H9 (cell line): ENCODE measurements at regions not wholly inside any gene's neighbourhood (a gene's known extent, or its start where the extent isn't known, plus 50 kb on each side); places are given as distances from the start of the nearest gene placed in this dataset.

Experiments
- DNase-seq: peaks from one replicate; pipeline ENCODE4 v3.0.0-alpha.2; 2017
- H2AFZ ChIP-seq: one replicate; pipeline ENCODE4 v1.6.1; 2013; ENCODE audit warnings: mild to moderate bottlenecking, low read length, control low read depth, moderate library complexity
- H2AK5ac ChIP-seq: 2 replicates; pipeline ENCODE4 v1.6.1; 2013; ENCODE audit warnings: low read length, control low read depth, mixed read lengths; ENCODE audit not compliant: insufficient read length
- H2BK120ac ChIP-seq: one replicate; pipeline ENCODE4 v1.6.1; 2013; ENCODE audit warnings: low read depth, mild to moderate bottlenecking, low read length, control low read depth, inconsistent platforms; ENCODE audit not compliant: poor library complexity, severe bottlenecking
- H2BK12ac ChIP-seq: 2 replicates; pipeline ENCODE4 v1.6.1; 2013; ENCODE audit warnings: low read length, control low read depth, mixed read lengths, low read depth; ENCODE audit not compliant: insufficient read length
- H2BK15ac ChIP-seq: 2 replicates; pipeline ENCODE4 v1.6.1; 2013; ENCODE audit warnings: low read depth, low read length, control low read depth
- H2BK20ac ChIP-seq: one replicate; pipeline ENCODE4 v1.6.1; 2013; ENCODE audit warnings: low read depth, mild to moderate bottlenecking, low read length, control low read depth, inconsistent platforms; ENCODE audit not compliant: poor library complexity, severe bottlenecking
- H2BK5ac ChIP-seq: 2 replicates; pipeline ENCODE4 v1.6.1; 2013; ENCODE audit warnings: low read length, control low read depth, mixed read lengths; ENCODE audit not compliant: insufficient read length
- H3K14ac ChIP-seq: 2 replicates; pipeline ENCODE4 v1.6.1; 2013; ENCODE audit warnings: low read length, control low read depth; ENCODE audit not compliant: insufficient read depth
- H3K18ac ChIP-seq: 2 replicates; pipeline ENCODE4 v1.6.1; 2013; ENCODE audit warnings: low read depth, mild to moderate bottlenecking, mixed read lengths, low read length, control low read depth; ENCODE audit not compliant: insufficient read length
- H3K23ac ChIP-seq: 2 replicates; pipeline ENCODE4 v1.6.1; 2013; ENCODE audit warnings: low read length, control low read depth, mixed read lengths, low read depth; ENCODE audit not compliant: insufficient read length
- H3K23me2 ChIP-seq: 2 replicates; pipeline ENCODE4 v1.6.1; 2013; ENCODE audit warnings: low read depth, mild to moderate bottlenecking, mixed read lengths, low read length, control low read depth; ENCODE audit not compliant: insufficient read length, poor library complexity, severe bottlenecking
- H3K27ac ChIP-seq: 2 replicates; pipeline ENCODE4 v1.5.1; 2013; ENCODE audit warnings: low read length, control low read depth, mixed read lengths, low read depth; ENCODE audit not compliant: insufficient read length
- H3K27me3 ChIP-seq: 2 replicates; pipeline ENCODE4 v1.6.1; 2013; ENCODE audit warnings: low read length, control low read depth, inconsistent platforms; ENCODE audit not compliant: insufficient read depth
- H3K4ac ChIP-seq: 2 replicates; pipeline ENCODE4 v1.6.1; 2013; ENCODE audit warnings: low read depth, mild to moderate bottlenecking, control low read depth, inconsistent platforms, low read length, moderate library complexity
- H3K4me1 ChIP-seq: 2 replicates; pipeline ENCODE4 v1.6.1; 2013; ENCODE audit warnings: low read length, control low read depth, inconsistent platforms; ENCODE audit not compliant: insufficient read depth
- H3K4me2 ChIP-seq: 2 replicates; pipeline ENCODE4 v1.6.1; 2013; ENCODE audit warnings: low read length, control low read depth, mixed read lengths; ENCODE audit not compliant: insufficient read length, insufficient read depth
- H3K56ac ChIP-seq: 2 replicates; pipeline ENCODE4 v1.6.1; 2013; ENCODE audit warnings: low read depth, mild to moderate bottlenecking, mixed read lengths, low read length, control low read depth; ENCODE audit not compliant: insufficient read length
- H3K79me1 ChIP-seq: 2 replicates; pipeline ENCODE4 v1.6.1; 2013; ENCODE audit warnings: low read depth, mild to moderate bottlenecking, moderate library complexity, low read length, control low read depth, inconsistent platforms; ENCODE audit not compliant: insufficient read depth, poor library complexity, severe bottlenecking
- H3K79me2 ChIP-seq: 2 replicates; pipeline ENCODE4 v1.6.1; 2013; ENCODE audit warnings: low read length, control low read depth, inconsistent platforms; ENCODE audit not compliant: insufficient read depth
- H3K9ac ChIP-seq: 2 replicates; pipeline ENCODE4 v1.6.1; 2013; ENCODE audit warnings: low read length, control low read depth, mixed read lengths; ENCODE audit not compliant: insufficient read length; ENCODE audit errors: extremely low read depth
- H3K9me3 ChIP-seq: one replicate; pipeline ENCODE4 v1.6.1; 2013; ENCODE audit warnings: low read depth, low read length, inconsistent platforms; ENCODE audit not compliant: control insufficient read depth
- H3T11ph ChIP-seq: one replicate; pipeline ENCODE4 v1.6.1; 2013; ENCODE audit warnings: mild to moderate bottlenecking, low read length, control low read depth, inconsistent platforms
- H4K20me1 ChIP-seq: one replicate; pipeline ENCODE4 v1.6.1; 2013; ENCODE audit not compliant: control insufficient read depth, insufficient read length, insufficient read depth
- H4K5ac ChIP-seq: 2 replicates; pipeline ENCODE4 v1.6.1; 2013; ENCODE audit warnings: low read depth, mild to moderate bottlenecking, mixed read lengths, low read length, control low read depth; ENCODE audit not compliant: insufficient read length
- H4K8ac ChIP-seq: replicated peaks from 2 replicates; pipeline ENCODE4 v1.6.1; 2013; ENCODE audit warnings: low read length, control low read depth, mixed read lengths, low read depth; ENCODE audit not compliant: insufficient read length
- H4K91ac ChIP-seq: 2 replicates; pipeline ENCODE4 v1.6.1; 2013; ENCODE audit warnings: low read depth, mild to moderate bottlenecking, moderate library complexity, mixed read lengths, low read length, control low read depth; ENCODE audit not compliant: insufficient read length
- H3K27ac Mint-ChIP-seq, 3 experiments: 2 replicates in 2 of 3; 3 replicates in 1 of 3; pipeline ENCODE4 v1.8.0; 2020 to 2021; ENCODE audit warnings: mixed read lengths in 3 of 3, mild to moderate bottlenecking in 1 of 3, moderate library complexity in 1 of 3
- H3K27me3 Mint-ChIP-seq: 2 replicates; pipeline ENCODE4 v1.8.0; 2021; ENCODE audit warnings: low read depth, mild to moderate bottlenecking, moderate library complexity, mixed read lengths
- H3K36me3 Mint-ChIP-seq, 3 experiments: 2 replicates in 2 of 3; 3 replicates in 1 of 3; pipeline ENCODE4 v1.8.0; 2020 to 2021; ENCODE audit warnings: low read depth in 3 of 3, mixed read lengths in 3 of 3; ENCODE audit not compliant: insufficient read depth in 1 of 3
- H3K4me1 Mint-ChIP-seq, 2 experiments: 2 replicates each; pipeline ENCODE4 v1.8.0; 2020; ENCODE audit warnings: mixed read lengths in 2 of 2
- H3K4me3 Mint-ChIP-seq, 2 experiments: 2 replicates in 1 of 2; 3 replicates in 1 of 2; pipeline ENCODE4 v1.8.0; 2020 to 2021; ENCODE audit warnings: mild to moderate bottlenecking in 2 of 2, mixed read lengths in 2 of 2, moderate library complexity in 1 of 2
- H3K9me3 Mint-ChIP-seq, 2 experiments: 2 replicates in 1 of 2; 3 replicates in 1 of 2; pipeline ENCODE4 v1.8.0; 2020; ENCODE audit warnings: mild to moderate bottlenecking in 2 of 2, mixed read lengths in 2 of 2, moderate library complexity in 1 of 2
- WGBS: extraction: QIAGEN DNeasy Blood & Tissue Kit; methylation state at CpG from one replicate; pipeline ENCODE4 v1.1.7; 2013; ENCODE audit warnings: missing lambda C conversion rate, low lambda C conversion rate, mixed read lengths; ENCODE audit not compliant: insufficient read length; ENCODE audit errors: extremely low coverage; 5-methylcytosine and 5-hydroxymethylcytosine counted together
- TF ChIP-seq, protein P1 (sequence below): fragments of 200-600 bp; sonication (generic); conservative IDR thresholded peaks from 3 replicates; pipeline ENCODE4 v1.8.0; 2021; ENCODE audit warnings: antibody characterized with exemption, mild to moderate bottlenecking

DNA sequence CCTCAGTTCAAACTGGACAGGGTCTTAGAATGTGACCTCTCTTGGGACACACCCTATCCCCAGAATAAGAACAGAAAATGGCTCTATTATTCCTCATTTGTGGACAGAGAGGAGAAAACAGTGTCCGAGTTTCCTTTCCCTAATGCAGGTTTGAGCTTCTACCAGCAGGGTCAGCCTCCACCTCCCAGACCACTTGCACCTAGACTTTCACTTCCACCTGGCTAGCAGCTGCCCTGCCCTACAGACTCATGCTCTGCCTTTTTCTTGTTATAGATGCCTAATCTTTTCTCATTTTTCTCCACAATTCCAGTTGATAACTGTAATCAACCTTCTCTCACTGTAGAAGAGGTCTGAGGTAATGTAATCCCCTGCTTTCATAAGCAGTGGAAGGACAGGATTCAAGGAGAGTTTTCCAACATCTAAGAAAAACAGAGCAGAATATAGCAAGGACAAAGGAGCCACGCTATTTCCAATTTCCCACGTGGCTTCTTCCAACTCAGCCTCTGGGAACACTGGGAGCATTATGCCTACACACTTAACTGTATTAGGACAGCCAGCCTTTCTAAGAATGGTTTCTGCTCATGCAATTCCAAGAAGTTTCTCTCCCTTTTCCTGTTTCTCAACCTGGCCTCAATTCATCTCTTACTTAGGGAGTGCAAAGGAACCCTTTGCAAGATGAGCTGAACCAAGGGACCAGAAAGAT, 239.8 kb downstream of the BCL11A start:
- no peak overlapping the region for H4K5ac ChIP-seq
- Mint-ChIP-seq H3K9me3 (no peaks in the 10 kb centered on the region), H3K4me3 (no peak overlapping the region), H3K4me1 (peaks cover 20 to 31% of the 10 kb centered on the region in 2 experiments), H3K27ac (no peak overlapping the region), H3K36me3 (no peaks in the 10 kb centered on the region), H3K27me3 (peaks cover 7% of the 10 kb centered on the region)
- H2BK5ac ChIP-seq, result no peak overlapping the region
- no peak overlapping the region for H2BK120ac ChIP-seq
- H3K79me1 ChIP-seq, result no peaks in the 10 kb centered on the region
- no peak overlapping the region for H3K56ac ChIP-seq
- H3K23me2 ChIP-seq, result no peaks in the 10 kb centered on the region
- H3K23ac ChIP-seq, result no peak overlapping the region
- no peak overlapping the region for H3T11ph ChIP-seq
- no peak overlapping the region for H4K91ac ChIP-seq
- no peak overlapping the region for H3K18ac ChIP-seq
- no CpG with 5 or more reads among the region's 3 CpGs for WGBS
- no peak overlapping the region for H3K4me2 ChIP-seq
- no peak overlapping the region for H2BK15ac ChIP-seq
- peak; percentile 12 for DNase-seq
- H3K9me3 ChIP-seq, result no peaks in the 10 kb centered on the region
- no peaks in the 10 kb centered on the region for H4K20me1 ChIP-seq
- H3K4me1 ChIP-seq, result no peaks in the 10 kb centered on the region
- TF ChIP-seq, protein P1, sequence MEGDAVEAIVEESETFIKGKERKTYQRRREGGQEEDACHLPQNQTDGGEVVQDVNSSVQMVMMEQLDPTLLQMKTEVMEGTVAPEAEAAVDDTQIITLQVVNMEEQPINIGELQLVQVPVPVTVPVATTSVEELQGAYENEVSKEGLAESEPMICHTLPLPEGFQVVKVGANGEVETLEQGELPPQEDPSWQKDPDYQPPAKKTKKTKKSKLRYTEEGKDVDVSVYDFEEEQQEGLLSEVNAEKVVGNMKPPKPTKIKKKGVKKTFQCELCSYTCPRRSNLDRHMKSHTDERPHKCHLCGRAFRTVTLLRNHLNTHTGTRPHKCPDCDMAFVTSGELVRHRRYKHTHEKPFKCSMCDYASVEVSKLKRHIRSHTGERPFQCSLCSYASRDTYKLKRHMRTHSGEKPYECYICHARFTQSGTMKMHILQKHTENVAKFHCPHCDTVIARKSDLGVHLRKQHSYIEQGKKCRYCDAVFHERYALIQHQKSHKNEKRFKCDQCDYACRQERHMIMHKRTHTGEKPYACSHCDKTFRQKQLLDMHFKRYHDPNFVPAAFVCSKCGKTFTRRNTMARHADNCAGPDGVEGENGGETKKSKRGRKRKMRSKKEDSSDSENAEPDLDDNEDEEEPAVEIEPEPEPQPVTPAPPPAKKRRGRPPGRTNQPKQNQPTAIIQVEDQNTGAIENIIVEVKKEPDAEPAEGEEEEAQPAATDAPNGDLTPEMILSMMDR, result peak; percentile 12; the same call in 1 of the 3 replicates
- no peak overlapping the region for H3K27ac ChIP-seq
- no peak overlapping the region for H3K4ac ChIP-seq
- no peak overlapping the region for H3K9ac ChIP-seq
- no peaks in the 10 kb centered on the region for H3K27me3 ChIP-seq
- no peak overlapping the region for H2AK5ac ChIP-seq
- no peaks in the 10 kb centered on the region for H3K79me2 ChIP-seq
- H2BK20ac ChIP-seq, result no peak overlapping the region
- H4K8ac ChIP-seq, result no peak overlapping the region
- H2AFZ ChIP-seq, result no peak overlapping the region
- no peak overlapping the region for H2BK12ac ChIP-seq
- H3K14ac ChIP-seq, result no peak overlapping the region
